Neural cell (in vitro differentiated cells): ENCODE measurements at regions not wholly inside any gene's neighbourhood (a gene's known extent, or its start where the extent isn't known, plus 50 kb on each side); places are given as distances from the start of the nearest gene placed in this dataset.
"Not testable (repeated sequence)": the region's sequence is repeated elsewhere in the genome, so short reads cannot be mapped to it uniquely, and the experiment has no call there.

Source experiments
- H2AFZ ChIP-seq: fragments of 200-600, 300-800 bp; sonication (generic), shearing (Covaris generic); 2 replicates; pipeline ENCODE4 v1.6.0; 2014; ENCODE audit warnings: low read depth, mild to moderate bottlenecking, antibody characterized with exemption, low read length, moderate library complexity
- H3F3A ChIP-seq: fragments of 200-600 bp; shearing (Covaris generic); 2 replicates; pipeline ENCODE4 v1.6.1; 2016; ENCODE audit warnings: mild to moderate bottlenecking, moderate library complexity, mixed read lengths, antibody characterized with exemption, low read length; ENCODE audit not compliant: insufficient read depth, poor library complexity, severe bottlenecking
- H3K27ac ChIP-seq: fragments of 200-600, 300-800 bp; sonication (generic), shearing (Covaris generic); 2 replicates; pipeline ENCODE4 v1.5.1; 2014; ENCODE audit warnings: mild to moderate bottlenecking, low read length, moderate library complexity
- H3K27me3 ChIP-seq: fragments of 300-800, 200-600 bp; sonication (generic), shearing (Covaris generic); 2 replicates; pipeline ENCODE4 v1.6.0; 2014; ENCODE audit warnings: mild to moderate bottlenecking, low read depth, low read length, moderate library complexity; ENCODE audit not compliant: insufficient read depth
- H3K36me3 ChIP-seq: fragments of 300-800, 200-600 bp; sonication (generic), shearing (Covaris generic); 2 replicates; pipeline ENCODE4 v1.5.1; 2014; ENCODE audit warnings: mild to moderate bottlenecking, antibody characterized with exemption, low read length, moderate library complexity; ENCODE audit not compliant: insufficient read depth
- H3K4me2 ChIP-seq: fragments of 300-800, 200-600 bp; sonication (generic), shearing (Covaris generic); 2 replicates; pipeline ENCODE4 v1.6.0; 2014; ENCODE audit warnings: mild to moderate bottlenecking, low read length
- H3K4me3 ChIP-seq: fragments of 300-800, 200-600 bp; sonication (generic), shearing (Covaris generic); 2 replicates; pipeline ENCODE4 v1.5.1; 2014; ENCODE audit warnings: mild to moderate bottlenecking, low read length, moderate library complexity
- H3K79me2 ChIP-seq: fragments of 200-600 bp; shearing (Covaris generic); replicated peaks from 2 replicates; pipeline ENCODE4 v1.6.0; 2014; ENCODE audit warnings: mild to moderate bottlenecking, low read length, moderate library complexity; ENCODE audit not compliant: insufficient read depth
- H3K9ac ChIP-seq: fragments of 300-800, 200-600 bp; sonication (generic), shearing (Covaris generic); 2 replicates; pipeline ENCODE4 v1.6.1; 2016; ENCODE audit warnings: mild to moderate bottlenecking, low read length, mixed read lengths
- H3K9me2 ChIP-seq: fragments of 200-600 bp; shearing (Covaris generic); 2 replicates; pipeline ENCODE4 v1.6.1; 2016; ENCODE audit warnings: mild to moderate bottlenecking, low read length, mixed read lengths; ENCODE audit not compliant: insufficient read depth
- H3K9me3 ChIP-seq: fragments of 200-600, 300-800 bp; sonication (generic), shearing (Covaris generic); 2 replicates; pipeline ENCODE4 v1.6.1; 2016; ENCODE audit warnings: mild to moderate bottlenecking, mixed run types, low read length, moderate library complexity, mixed read lengths
- H4K20me1 ChIP-seq: fragments of 200-600 bp; shearing (Covaris generic); 2 replicates; pipeline ENCODE4 v1.6.1; 2016; ENCODE audit warnings: mild to moderate bottlenecking, mixed run types; ENCODE audit not compliant: insufficient read depth

GRCh38 chr2:91604629-91605028 lies 2913.2 kb downstream of the RPIA start:
- H3K36me3 ChIP-seq, H3K9ac ChIP-seq, H3K9me2 ChIP-seq, H3K4me2 ChIP-seq, H3K4me3 ChIP-seq, H3F3A ChIP-seq, H3K79me2 ChIP-seq, H4K20me1 ChIP-seq, H3K27ac ChIP-seq, H3K27me3 ChIP-seq, H2AFZ ChIP-seq, H3K9me3 ChIP-seq: not testable (repeated sequence)

GRCh38 chr2:91623739-91624138 lies 2932.3 kb downstream of the RPIA start:
- H3K79me2 ChIP-seq, H3K9ac ChIP-seq, H3F3A ChIP-seq, H3K27me3 ChIP-seq, H4K20me1 ChIP-seq, H3K4me2 ChIP-seq, H3K36me3 ChIP-seq, H3K27ac ChIP-seq, H3K4me3 ChIP-seq, H3K9me3 ChIP-seq, H2AFZ ChIP-seq, H3K9me2 ChIP-seq: not testable (repeated sequence)

GRCh38 chr2:91628471-91628870 lies 2937.0 kb downstream of the RPIA start:
- H3K27me3 ChIP-seq, H3K36me3 ChIP-seq, H3K4me2 ChIP-seq, H3K9me2 ChIP-seq, H3K79me2 ChIP-seq, H2AFZ ChIP-seq, H3K4me3 ChIP-seq, H3K9me3 ChIP-seq, H3F3A ChIP-seq, H3K27ac ChIP-seq, H3K9ac ChIP-seq, H4K20me1 ChIP-seq: not testable (repeated sequence)

- not testable (repeated sequence) for H4K20me1 ChIP-seq, H3K9me3 ChIP-seq, H3K27ac ChIP-seq, H3F3A ChIP-seq, H2AFZ ChIP-seq, H3K27me3 ChIP-seq, H3K79me2 ChIP-seq, H3K4me3 ChIP-seq, H3K9me2 ChIP-seq, H3K4me2 ChIP-seq, H3K9ac ChIP-seq, H3K36me3 ChIP-seq
Measured at GRCh38 chr2:91657193-91657592, 2965.7 kb downstream of the RPIA start.

- H3K4me2 ChIP-seq, H3K27ac ChIP-seq, H3F3A ChIP-seq, H3K9me2 ChIP-seq, H3K4me3 ChIP-seq, H3K27me3 ChIP-seq, H4K20me1 ChIP-seq, H3K36me3 ChIP-seq, H3K79me2 ChIP-seq, H3K9me3 ChIP-seq, H3K9ac ChIP-seq, H2AFZ ChIP-seq: not testable (repeated sequence)
Measured at GRCh38 chr2:91658336-91658735, 2966.9 kb downstream of the RPIA start.

- not testable (repeated sequence) for H4K20me1 ChIP-seq, H3K9me2 ChIP-seq, H3F3A ChIP-seq, H3K79me2 ChIP-seq, H3K36me3 ChIP-seq, H3K9ac ChIP-seq, H2AFZ ChIP-seq, H3K9me3 ChIP-seq, H3K4me3 ChIP-seq, H3K4me2 ChIP-seq, H3K27me3 ChIP-seq, H3K27ac ChIP-seq
Measured at GRCh38 chr2:91659189-91659916, 2967.9 kb downstream of the RPIA start.

- not testable (repeated sequence) for H2AFZ ChIP-seq, H3K4me3 ChIP-seq, H3K4me2 ChIP-seq
Measured at GRCh38 chr2:91659917-91660275, 2968.4 kb downstream of the RPIA start.

GRCh38 chr2:91667341-91667740 lies 2975.9 kb downstream of the RPIA start:
- not testable (repeated sequence) for H3K79me2 ChIP-seq, H3K36me3 ChIP-seq, H3K4me2 ChIP-seq, H3K27ac ChIP-seq, H3K9me2 ChIP-seq, H3F3A ChIP-seq, H3K4me3 ChIP-seq, H3K9me3 ChIP-seq, H3K9ac ChIP-seq, H3K27me3 ChIP-seq, H2AFZ ChIP-seq, H4K20me1 ChIP-seq

More at GRCh38 chr2:91659917-91660275, 2968.4 kb downstream of the RPIA start:
- not testable (repeated sequence) for H3K27me3 ChIP-seq, H3K79me2 ChIP-seq, H4K20me1 ChIP-seq, H3F3A ChIP-seq, H3K9me2 ChIP-seq, H3K9me3 ChIP-seq, H3K27ac ChIP-seq, H3K36me3 ChIP-seq, H3K9ac ChIP-seq
